H54 (cell line): ENCODE measurements at regions not wholly inside any gene's neighbourhood (a gene's known extent, or its start where the extent isn't known, plus 50 kb on each side); places are given as distances from the start of the nearest gene placed in this dataset.

Source experiments
- DNase-seq: peaks from one replicate; pipeline ENCODE4 v3.0.0; 2011; ENCODE audit warnings: low spot score, mixed read lengths; ENCODE audit not compliant: insufficient read length
- FAIRE-seq: peaks from 3 replicates; lab custom pipeline; 2011; peaks lifted over from hg19 to GRCh38; lab: Jason Lieb, UNC
- POLR2A ChIP-seq: IDR thresholded peaks from 2 replicates; pipeline ENCODE4 v1.6.1; 2011; ENCODE audit warnings: low read depth, mild to moderate bottlenecking, low read length

- TF ChIP-seq POLR2A: no peak
- FAIRE-seq (no peak), DNase-seq (no peak)
Observed at GRCh38 chr18:56393870-56394269, 244.5 kb downstream of the TXNL1 start.

GRCh38 chr18:56391931-56392590 lies 246.3 kb downstream of the TXNL1 start:
- TF ChIP-seq POLR2A: no peak
- DNase-seq: no peak
- no peak for FAIRE-seq

- FAIRE-seq (no peak), DNase-seq (no peak)
- no peak for TF ChIP-seq POLR2A
Observed at GRCh38 chr18:56390626-56391025, 247.8 kb downstream of the TXNL1 start.

GRCh38 chr18:56389190-56389589 lies 249.2 kb downstream of the TXNL1 start:
- TF ChIP-seq POLR2A: no peak
- no peak for FAIRE-seq
- no peak for DNase-seq

GRCh38 chr18:56388571-56388970 lies 249.8 kb downstream of the TXNL1 start:
- no peak for TF ChIP-seq POLR2A
- DNase-seq (no peak), FAIRE-seq (no peak)

DNA sequence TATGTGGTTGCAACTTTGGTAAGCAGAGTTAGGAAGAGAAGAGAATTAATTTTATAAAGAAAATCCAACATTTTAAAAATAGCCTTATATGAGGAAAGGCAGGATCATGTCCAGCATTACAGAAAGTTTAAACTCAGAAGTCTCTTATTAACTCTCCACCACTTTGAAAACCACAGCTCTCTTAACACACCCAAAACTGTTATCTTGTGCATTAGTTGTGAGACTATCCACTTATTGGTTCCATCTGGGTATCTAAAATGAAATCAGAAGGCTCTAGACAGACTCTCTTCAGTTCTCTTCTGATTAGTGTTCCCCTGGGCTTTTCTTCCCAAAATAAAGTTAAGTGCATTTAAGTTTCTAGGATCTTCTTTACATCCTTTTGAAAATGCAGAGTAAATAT lies 251.5 kb downstream of the TXNL1 start:
- FAIRE-seq: no peak
- TF ChIP-seq POLR2A: no peak
- no peak for DNase-seq

DNA sequence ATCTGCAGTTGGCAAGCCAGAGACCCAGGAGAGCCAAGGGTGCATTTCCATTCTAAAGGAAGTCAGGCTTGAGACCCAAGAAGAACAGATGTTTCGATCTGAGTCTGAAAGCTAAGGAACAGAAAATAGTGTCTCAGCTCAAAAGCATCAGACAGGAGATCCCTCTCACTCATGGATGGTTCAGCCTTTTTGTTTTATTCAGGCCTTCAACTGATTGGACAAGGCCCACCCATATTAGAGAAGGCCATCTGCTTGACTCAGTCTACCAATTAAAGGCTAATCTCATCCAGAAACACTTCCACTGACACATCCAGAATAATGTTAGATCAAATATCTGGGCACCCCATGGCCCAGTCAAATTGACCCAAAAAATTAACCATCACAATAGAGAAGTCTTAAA lies 255.0 kb downstream of the TXNL1 start:
- TF ChIP-seq POLR2A: no peak
- FAIRE-seq (no peak), DNase-seq (no peak)

DNA sequence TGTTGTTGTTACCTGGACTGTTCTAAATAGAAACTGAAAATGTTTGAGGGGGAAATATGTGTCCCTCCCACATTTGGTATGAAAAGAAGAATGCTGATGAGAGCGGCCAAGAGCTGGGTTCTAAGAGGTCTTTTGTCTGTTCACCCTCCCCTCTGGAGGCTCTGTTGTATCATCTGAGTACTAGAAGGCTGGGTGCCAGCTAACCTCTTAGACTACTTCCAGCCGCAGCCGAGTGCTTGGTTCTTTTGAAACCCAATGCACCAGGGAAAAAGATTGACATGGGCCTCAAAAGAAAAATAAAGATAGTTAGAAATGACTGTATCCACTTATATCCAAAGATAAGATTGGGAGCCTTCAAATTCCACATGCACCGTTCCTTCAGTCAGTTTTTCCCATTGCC lies 255.9 kb downstream of the TXNL1 start:
- no peak for TF ChIP-seq POLR2A
- DNase-seq (no peak), FAIRE-seq (no peak)

- TF ChIP-seq POLR2A: no peak
- FAIRE-seq: no peak
- no peak for DNase-seq
Observed at GRCh38 chr18:56381196-56381595, 257.2 kb downstream of the TXNL1 start.

- no peak for FAIRE-seq
- no peak for DNase-seq
- TF ChIP-seq POLR2A: no peak
Observed at GRCh38 chr18:56380685-56381084, 257.7 kb downstream of the TXNL1 start.

- DNase-seq: no peak
- no peak for FAIRE-seq
- TF ChIP-seq POLR2A: no peak
Observed at GRCh38 chr18:56379256-56379655, 259.1 kb downstream of the TXNL1 start.

DNA sequence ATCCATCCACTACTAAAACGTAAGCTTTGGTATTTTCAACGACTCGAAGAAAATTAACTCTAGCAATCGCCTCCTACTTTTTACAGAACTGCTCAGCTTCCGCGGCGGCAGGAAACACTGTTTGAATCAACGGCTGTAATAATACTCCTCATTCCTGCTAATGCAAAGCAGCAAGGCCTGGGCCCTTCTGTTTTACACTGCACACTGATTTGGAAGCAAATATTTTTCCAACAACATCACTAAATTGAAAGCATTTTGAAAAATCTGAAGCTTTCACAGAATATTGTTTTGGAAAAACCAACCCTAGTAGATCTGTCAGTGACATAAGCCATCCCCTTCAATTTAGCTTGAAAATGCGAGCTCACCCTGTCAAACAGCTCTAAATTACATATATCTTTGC lies 261.2 kb downstream of the TXNL1 start:
- FAIRE-seq (no peak), DNase-seq (no peak)
- no peak for TF ChIP-seq POLR2A

GRCh38 chr18:56374007-56374655 lies 264.3 kb downstream of the TXNL1 start:
- no peak for TF ChIP-seq POLR2A
- FAIRE-seq (no peak), DNase-seq (no peak)

DNA sequence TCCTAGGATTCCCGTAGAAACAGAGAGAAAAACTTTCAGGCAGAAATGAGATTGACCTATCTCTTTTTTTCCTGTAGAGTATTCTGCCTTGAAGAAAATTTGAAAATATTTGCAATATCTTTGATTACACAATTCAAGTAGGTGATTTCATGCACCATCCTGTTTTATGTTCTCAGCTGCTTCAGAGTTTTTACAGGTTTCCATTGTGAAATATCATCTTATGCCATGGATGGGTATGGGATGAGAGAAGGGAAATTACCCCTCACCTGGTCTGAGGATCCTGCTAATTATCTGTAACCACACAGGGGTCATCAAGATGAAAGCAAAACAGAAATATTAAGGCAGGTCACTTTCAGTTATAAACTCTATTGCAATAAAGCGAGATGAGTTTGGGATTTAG lies 264.8 kb downstream of the TXNL1 start:
- FAIRE-seq (no peak), DNase-seq (no peak)
- no peak for TF ChIP-seq POLR2A

- DNase-seq (no peak), FAIRE-seq (no peak)
- TF ChIP-seq POLR2A: no peak
Observed at GRCh38 chr18:56368066-56368465, 270.3 kb downstream of the TXNL1 start.

GRCh38 chr18:56358608-56359280 lies 279.6 kb downstream of the TXNL1 start:
- DNase-seq (no peak), FAIRE-seq (no peak)
- TF ChIP-seq POLR2A: no peak
